HUES6 (cell line): ENCODE measurements at regions not wholly inside any gene's neighbourhood (a gene's known extent, or its start where the extent isn't known, plus 50 kb on each side); places are given as distances from the start of the nearest gene placed in this dataset.
"Not testable (repeated sequence)": the region's sequence is repeated elsewhere in the genome, so short reads cannot be mapped to it uniquely, and the experiment has no call there.

Experiments used
- H3K27ac ChIP-seq: 2 replicates; pipeline ENCODE4 v1.7.0; 2013; ENCODE audit warnings: low read depth, mild to moderate bottlenecking, low read length, inconsistent platforms
- H3K27me3 ChIP-seq: 2 replicates; pipeline ENCODE4 v1.6.1; 2013; ENCODE audit warnings: low read length; ENCODE audit not compliant: control insufficient read depth, insufficient read depth
- H3K36me3 ChIP-seq: 2 replicates; pipeline ENCODE4 v1.6.1; 2013; ENCODE audit warnings: low read length; ENCODE audit not compliant: control insufficient read depth, insufficient read depth
- H3K4me1 ChIP-seq: 2 replicates; pipeline ENCODE4 v1.6.1; 2013; ENCODE audit warnings: low read length; ENCODE audit not compliant: control insufficient read depth, insufficient read depth
- H3K4me3 ChIP-seq: 2 replicates; pipeline ENCODE4 v1.5.1; 2013; ENCODE audit warnings: low read depth, low read length
- H3K9ac ChIP-seq: one replicate; pipeline ENCODE4 v1.6.1; 2013; ENCODE audit warnings: mild to moderate bottlenecking, low read length
- H3K9me3 ChIP-seq: 2 replicates; pipeline ENCODE4 v1.6.1; 2013; ENCODE audit warnings: low read depth, low read length; ENCODE audit not compliant: control insufficient read depth, insufficient read depth

DNA sequence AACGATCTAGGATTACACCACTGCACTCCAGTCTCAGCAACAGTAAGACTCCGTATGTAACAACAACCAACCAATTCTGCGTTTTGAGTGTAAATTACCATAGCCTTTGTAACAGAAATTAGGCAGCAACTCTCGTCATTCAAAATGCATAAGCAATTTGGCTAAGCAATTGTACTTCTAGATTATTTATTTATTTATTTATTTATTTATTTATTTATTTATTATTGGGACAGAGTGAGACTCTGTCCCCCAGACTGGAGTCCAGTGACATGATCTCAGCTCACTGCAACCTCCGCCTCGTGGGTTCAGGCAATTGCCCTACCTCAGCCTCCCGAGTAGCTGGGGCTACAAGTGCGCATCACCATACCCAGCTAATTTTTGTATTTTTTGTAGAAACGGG, 217.7 kb downstream of the POTEG start:
- not testable (repeated sequence) for H3K4me1 ChIP-seq, H3K27me3 ChIP-seq, H3K9ac ChIP-seq, H3K9me3 ChIP-seq, H3K27ac ChIP-seq, H3K36me3 ChIP-seq, H3K4me3 ChIP-seq

DNA sequence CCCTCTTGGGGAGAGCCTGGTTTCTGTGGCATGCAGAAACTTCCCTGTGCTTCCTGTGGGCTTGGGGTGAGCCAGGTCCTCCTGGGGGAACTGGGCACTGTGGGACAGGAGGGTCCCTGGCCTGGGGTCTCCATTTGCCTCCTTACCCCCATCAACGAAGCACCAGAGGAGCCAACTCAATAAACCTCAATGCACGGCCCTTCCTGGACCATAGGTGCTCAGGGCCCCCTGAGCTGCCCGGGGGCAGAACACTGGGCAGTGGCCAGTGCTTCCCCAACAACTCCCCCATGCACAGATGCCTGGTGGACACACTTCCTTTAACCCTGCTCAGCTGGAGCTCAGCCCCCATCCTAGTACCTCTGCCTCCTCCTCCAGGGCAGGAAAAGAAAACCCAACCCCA, 214.7 kb downstream of the POTEG start:
- not testable (repeated sequence) for H3K9ac ChIP-seq, H3K4me3 ChIP-seq, H3K27ac ChIP-seq, H3K36me3 ChIP-seq, H3K4me1 ChIP-seq, H3K9me3 ChIP-seq, H3K27me3 ChIP-seq

DNA sequence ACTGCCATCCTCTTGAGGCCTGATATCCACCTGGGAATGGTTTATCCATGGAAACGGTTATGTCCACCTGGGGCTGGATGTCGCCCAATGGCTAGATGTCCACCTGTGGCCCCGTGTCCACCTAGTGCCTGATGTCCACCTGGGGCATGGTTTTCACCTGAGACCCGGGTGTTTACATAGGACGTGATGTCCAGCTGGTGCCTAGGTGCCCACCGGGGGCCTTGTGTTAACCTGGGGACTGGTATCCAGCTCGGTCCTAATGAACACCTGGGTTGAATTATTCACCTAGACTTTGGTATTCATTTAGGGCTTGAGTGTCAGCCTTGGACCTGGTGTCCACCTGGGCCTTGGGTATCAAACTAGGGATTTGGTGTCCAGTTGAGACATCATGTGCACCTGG, 202.7 kb downstream of the POTEG start:
- not testable (repeated sequence) for H3K36me3 ChIP-seq, H3K4me3 ChIP-seq, H3K9me3 ChIP-seq, H3K4me1 ChIP-seq, H3K27me3 ChIP-seq, H3K27ac ChIP-seq, H3K9ac ChIP-seq

GRCh38 chr14:19234059-19234458, 200.1 kb downstream of the POTEG start:
- not testable (repeated sequence) for H3K27ac ChIP-seq, H3K36me3 ChIP-seq, H3K9ac ChIP-seq, H3K9me3 ChIP-seq, H3K4me1 ChIP-seq, H3K27me3 ChIP-seq, H3K4me3 ChIP-seq

GRCh38 chr14:19237656-19238055, 196.5 kb downstream of the POTEG start:
- H3K9me3 ChIP-seq, H3K4me1 ChIP-seq, H3K9ac ChIP-seq, H3K27ac ChIP-seq, H3K36me3 ChIP-seq, H3K4me3 ChIP-seq, H3K27me3 ChIP-seq: not testable (repeated sequence)

DNA sequence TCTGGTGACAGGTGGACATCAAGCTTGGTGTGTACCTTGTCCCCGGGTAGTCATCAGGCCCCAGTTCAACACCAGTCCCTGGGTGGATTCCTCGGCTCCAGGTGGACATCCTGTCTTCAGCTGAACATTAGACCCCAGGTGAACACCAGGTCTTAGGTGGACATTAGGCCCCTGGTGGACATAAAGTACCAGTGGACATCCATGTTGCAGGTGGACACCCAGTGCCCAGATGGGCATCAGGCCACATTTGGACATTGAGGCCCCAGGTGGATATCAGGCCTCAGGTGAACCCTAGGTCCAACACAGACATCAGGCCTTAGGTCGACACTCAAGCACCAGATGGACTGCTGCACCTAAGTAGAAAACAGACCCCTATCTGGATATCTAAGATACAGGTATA, 195.6 kb downstream of the POTEG start:
- H3K36me3 ChIP-seq, H3K9ac ChIP-seq, H3K9me3 ChIP-seq, H3K27ac ChIP-seq, H3K4me1 ChIP-seq, H3K4me3 ChIP-seq, H3K27me3 ChIP-seq: not testable (repeated sequence)

DNA sequence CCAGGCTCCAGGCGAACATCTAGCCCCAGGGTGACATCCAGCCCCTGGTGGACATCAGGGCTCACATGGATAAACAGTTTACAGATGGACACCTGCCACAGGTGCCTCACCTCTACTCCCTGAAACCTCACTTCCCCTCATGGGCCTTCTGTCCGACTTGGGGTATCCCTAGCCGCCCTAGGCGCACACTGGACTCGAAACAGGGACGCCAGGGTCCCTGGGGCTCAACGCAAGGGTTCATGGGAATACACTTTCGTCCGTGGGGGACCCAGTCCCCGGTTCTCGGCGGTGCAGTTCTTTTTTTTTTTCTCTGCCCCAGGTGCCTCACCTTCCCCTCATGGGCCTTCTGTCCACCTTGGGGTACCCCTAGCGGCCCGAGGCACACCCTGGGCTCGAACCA, 194.2 kb downstream of the POTEG start:
- not testable (repeated sequence) for H3K27ac ChIP-seq, H3K36me3 ChIP-seq, H3K9me3 ChIP-seq, H3K27me3 ChIP-seq, H3K4me3 ChIP-seq, H3K9ac ChIP-seq, H3K4me1 ChIP-seq

DNA sequence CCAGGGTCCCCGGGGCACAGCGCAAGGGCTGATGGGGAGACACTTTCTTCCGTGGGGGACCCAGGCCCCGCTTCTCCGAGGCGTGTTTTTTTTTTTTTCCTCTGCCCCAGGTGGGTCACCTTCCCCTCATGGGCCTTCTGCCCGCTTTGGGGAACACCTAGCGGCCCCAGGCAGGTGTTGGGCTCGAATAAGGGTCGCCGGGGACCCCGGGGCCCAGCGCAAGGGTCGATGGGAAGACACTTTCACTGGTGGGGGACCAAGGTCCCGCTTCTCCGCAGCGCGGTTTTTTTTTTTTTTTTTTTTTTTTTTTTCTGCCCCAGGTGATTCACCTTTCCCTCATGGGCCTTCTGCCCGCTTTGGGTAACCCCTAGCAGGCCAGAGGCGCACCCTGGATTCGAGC, 193.8 kb downstream of the POTEG start:
- H3K4me3 ChIP-seq, H3K27ac ChIP-seq, H3K36me3 ChIP-seq, H3K27me3 ChIP-seq, H3K4me1 ChIP-seq, H3K9ac ChIP-seq, H3K9me3 ChIP-seq: not testable (repeated sequence)

- not testable (repeated sequence) for H3K36me3 ChIP-seq, H3K27ac ChIP-seq, H3K9me3 ChIP-seq, H3K9ac ChIP-seq, H3K4me3 ChIP-seq, H3K4me1 ChIP-seq, H3K27me3 ChIP-seq
These were observed 192.7 kb downstream of the POTEG start for GRCh38 chr14:19241451-19241850.

DNA sequence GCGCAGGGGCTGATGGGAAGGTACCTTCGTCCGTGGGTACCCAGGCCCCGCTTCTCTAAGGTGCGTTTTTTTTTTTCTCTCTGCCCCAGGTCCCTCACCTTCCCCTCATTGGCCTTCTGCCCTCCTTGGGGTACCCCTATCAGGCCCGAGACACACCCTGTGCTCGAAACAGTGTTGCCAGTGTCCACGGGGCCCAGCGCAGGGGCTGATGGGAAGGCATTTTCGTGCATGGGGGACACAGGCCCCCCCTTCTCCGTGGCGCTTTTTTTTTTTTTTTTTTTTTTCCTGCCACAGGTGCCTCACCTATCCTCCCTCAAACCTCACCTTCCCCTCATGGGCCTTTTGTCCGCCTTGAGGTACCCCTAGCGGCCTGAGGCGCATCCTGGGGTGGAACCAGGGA, 191.6 kb downstream of the POTEG start:
- not testable (repeated sequence) for H3K9ac ChIP-seq, H3K9me3 ChIP-seq, H3K4me3 ChIP-seq, H3K4me1 ChIP-seq, H3K27me3 ChIP-seq, H3K36me3 ChIP-seq, H3K27ac ChIP-seq

DNA sequence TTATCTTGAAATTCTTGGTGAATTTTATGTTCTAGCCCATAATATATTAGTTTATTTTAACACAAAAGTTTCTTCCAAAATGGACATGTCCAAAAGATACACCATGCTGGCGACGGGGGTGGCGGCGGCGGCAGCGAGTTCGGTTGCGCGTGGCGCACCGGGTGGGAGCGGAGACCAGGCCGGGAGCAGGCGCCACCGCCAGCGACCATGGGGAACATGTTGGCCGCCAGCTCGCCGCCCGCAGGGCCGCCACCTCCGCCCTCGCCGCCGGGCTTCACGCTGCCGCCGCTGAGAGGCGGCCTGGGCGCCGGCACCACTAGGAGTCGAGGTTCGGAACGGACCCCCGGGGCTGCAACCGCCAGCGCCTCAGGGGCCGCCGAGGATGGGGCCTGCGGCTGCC, 167.2 kb downstream of the POTEG start:
- not testable (repeated sequence) for H3K4me1 ChIP-seq, H3K4me3 ChIP-seq, H3K9me3 ChIP-seq, H3K27me3 ChIP-seq, H3K36me3 ChIP-seq, H3K9ac ChIP-seq, H3K27ac ChIP-seq

DNA sequence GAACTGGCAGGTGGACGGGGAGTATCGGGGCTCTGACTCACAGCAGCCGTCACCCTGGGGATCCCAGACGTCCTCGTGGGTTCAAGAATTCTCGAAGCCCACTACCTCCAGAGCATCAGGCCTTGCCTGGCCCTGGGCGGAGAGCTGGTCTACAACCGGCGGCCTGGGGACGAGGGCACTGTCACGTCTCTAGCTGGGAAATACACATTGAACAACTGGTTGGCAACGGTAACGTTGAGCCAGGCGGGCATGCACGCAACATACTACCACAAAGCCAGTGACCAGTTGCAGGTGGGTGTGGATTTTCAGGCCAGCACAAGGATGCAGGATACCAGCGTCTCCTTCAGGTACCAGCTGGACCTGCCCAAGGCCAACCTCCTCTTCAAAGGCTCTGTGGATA, 166.5 kb downstream of the POTEG start:
- not testable (repeated sequence) for H3K9me3 ChIP-seq, H3K27me3 ChIP-seq, H3K4me1 ChIP-seq, H3K36me3 ChIP-seq, H3K27ac ChIP-seq, H3K9ac ChIP-seq, H3K4me3 ChIP-seq
